PC-9 (cell line): ENCODE measurements at regions not wholly inside any gene's neighbourhood (a gene's known extent, or its start where the extent isn't known, plus 50 kb on each side); places are given as distances from the start of the nearest gene placed in this dataset.

ENCODE experiments used
- BruUV-seq: library from RNA; stranded (reverse); fragments of 400-500 nt; replicated peaks from 2 replicates; lab custom pipeline; 2021; lab: Mats Ljungman, UMichigan
- CTCF ChIA-PET: fragments of 300-600 bp; sonication (Branson Sonifier 250); formaldehyde crosslinking; loops from one replicate; lab custom pipeline; 2022; ENCODE audit warnings: antibody characterized with exemption; lab: Charles Lee
- POLR2A ChIA-PET: fragments of 300-600 bp; sonication (Branson Sonifier 250); formaldehyde crosslinking; loops from one replicate; lab custom pipeline; 2022; ENCODE audit warnings: antibody characterized with exemption; ENCODE audit not compliant: unreplicated experiment; lab: Charles Lee
- DNase-seq, 2 experiments: peaks; one replicate each; pipeline versions ENCODE4 v3.0.0 to v3.0.0-alpha.2; 2015 to 2022; ENCODE audit warnings: mixed read lengths in 1 of 2
- H2AFZ ChIP-seq: fragments of 200-600 bp; sonication (generic); 2 replicates; pipeline ENCODE4 v1.8.1; 2017; ENCODE audit warnings: antibody characterized with exemption
- H3F3A ChIP-seq: fragments of 200-600 bp; sonication (generic); 2 replicates; pipeline ENCODE4 v1.8.1; 2017; ENCODE audit warnings: antibody characterized with exemption, mild to moderate bottlenecking, low read depth; ENCODE audit not compliant: insufficient read depth
- H3K27ac ChIP-seq: fragments of 200-600 bp; sonication (generic); 2 replicates; pipeline ENCODE4 v1.6.1; 2016; ENCODE audit warnings: mixed run types
- H3K27me3 ChIP-seq: fragments of 200-600 bp; sonication (generic); 2 replicates; pipeline ENCODE4 v1.6.1; 2016; ENCODE audit warnings: low read depth, mixed run types; ENCODE audit not compliant: insufficient read depth
- H3K36me3 ChIP-seq: fragments of 200-600 bp; sonication (generic); 2 replicates; pipeline ENCODE4 v1.6.1; 2016; ENCODE audit warnings: low read depth, mixed run types
- H3K4me1 ChIP-seq: fragments of 200-600 bp; sonication (generic); replicated peaks from 2 replicates; pipeline ENCODE4 v1.6.1; 2016; ENCODE audit warnings: mixed run types; ENCODE audit not compliant: insufficient read depth
- H3K4me2 ChIP-seq: fragments of 200-600 bp; sonication (generic); 2 replicates; pipeline ENCODE4 v1.6.1; 2017; ENCODE audit warnings: mixed run types
- H3K4me3 ChIP-seq: fragments of 200-600 bp; sonication (generic); 2 replicates; pipeline ENCODE4 v1.6.1; 2016; ENCODE audit warnings: mixed run types
- H3K79me2 ChIP-seq: fragments of 200-600 bp; sonication (generic); 2 replicates; pipeline ENCODE4 v1.6.1; 2017; ENCODE audit warnings: low read depth, mixed run types
- H3K9me2 ChIP-seq: fragments of 200-600 bp; sonication (generic); 2 replicates; pipeline ENCODE4 v1.8.1; 2017; ENCODE audit warnings: mild to moderate bottlenecking; ENCODE audit not compliant: insufficient read depth
- H3K9me3 ChIP-seq: fragments of 200-600 bp; sonication (generic); 2 replicates; pipeline ENCODE4 v1.8.1; 2016; ENCODE audit warnings: low read depth; ENCODE audit not compliant: insufficient read depth
- H4K20me1 ChIP-seq: fragments of 200-600 bp; sonication (generic); 2 replicates; pipeline ENCODE4 v1.8.1; 2017; ENCODE audit not compliant: insufficient read depth
- CTCF ChIP-seq: fragments of 200-600 bp; sonication (generic); conservative IDR thresholded peaks from 2 replicates; pipeline ENCODE4 v1.6.1; 2017; ENCODE audit warnings: mixed run types, antibody characterized with exemption, mild to moderate bottlenecking, moderate library complexity
- EZH2 ChIP-seq: fragments of 200-600 bp; sonication (generic); IDR thresholded peaks from 2 replicates; pipeline ENCODE4 v1.8.0; 2017; ENCODE audit warnings: antibody characterized with exemption, low read depth
- intact Hi-C: fragments of 100-400 bp; cut with micrococcal nuclease; formaldehyde crosslinking; loops from one replicate; pipeline ENCODE4 v1.10.0; 2022; ENCODE audit not compliant: unreplicated experiment

- no peak overlapping the region for H3K4me3 ChIP-seq
- ChIA-PET POLR2A (no interaction called here), CTCF (no interaction called here)
- intact Hi-C loops = no loop called here
- H3K9me2 ChIP-seq = no peaks in the 10 kb centered on the region
- H3K27me3 ChIP-seq = no peaks in the 10 kb centered on the region
- no peaks in the 10 kb centered on the region for H3K36me3 ChIP-seq
- H3K27ac ChIP-seq = no peak overlapping the region
- no peaks in the 10 kb centered on the region for H3K79me2 ChIP-seq
- H3K9me3 ChIP-seq = no peaks in the 10 kb centered on the region
- TF ChIP-seq EZH2 = no peak
- TF ChIP-seq CTCF = no peak
- BruUV-seq = no TSS peak
- no peak overlapping the region for H2AFZ ChIP-seq
- no peak overlapping the region for H3K4me2 ChIP-seq
- H3F3A ChIP-seq = no peaks in the 10 kb centered on the region
- H4K20me1 ChIP-seq = no peaks in the 10 kb centered on the region
- H3K4me1 ChIP-seq = no peaks in the 10 kb centered on the region
- no peak for DNase-seq
Observed at GRCh38 chr3:132218817-132219755, 98.1 kb upstream of the ACP3 start.

GRCh38 chr3:132220986-132221385 is 96.2 kb upstream of the ACP3 start:
- no peak overlapping the region for H3K4me3 ChIP-seq
- no peaks in the 10 kb centered on the region for H3K9me2 ChIP-seq
- H3K27ac ChIP-seq = no peak overlapping the region
- POLR2A ChIA-PET = no interaction called here
- no peaks in the 10 kb centered on the region for H4K20me1 ChIP-seq
- CTCF ChIA-PET = no interaction called here
- no peaks in the 10 kb centered on the region; the same call in 1 of the 2 replicates for H3K9me3 ChIP-seq
- no TSS peak for BruUV-seq
- H3K27me3 ChIP-seq = no peaks in the 10 kb centered on the region
- no peaks in the 10 kb centered on the region for H3K36me3 ChIP-seq
- H2AFZ ChIP-seq = no peak overlapping the region
- H3K79me2 ChIP-seq = no peaks in the 10 kb centered on the region
- H3K4me2 ChIP-seq = no peak overlapping the region
- intact Hi-C loops = no loop called here
- peaks cover 12% of the 10 kb centered on the region for H3K4me1 ChIP-seq
- TF ChIP-seq CTCF (no peak), EZH2 (no peak)
- H3F3A ChIP-seq = peaks cover 1% of the 10 kb centered on the region
- DNase-seq = no peak

GRCh38 chr3:132222868-132223538 is 94.2 kb upstream of the ACP3 start:
- POLR2A ChIA-PET = no interaction called here
- peaks cover 18% of the 10 kb centered on the region for H3K4me1 ChIP-seq
- TF ChIP-seq CTCF (no peak), EZH2 (no peak)
- no peaks in the 10 kb centered on the region; the same call in none of the 2 replicates for H3K9me3 ChIP-seq
- no peaks in the 10 kb centered on the region for H4K20me1 ChIP-seq
- H3K27ac ChIP-seq = no peak overlapping the region
- H2AFZ ChIP-seq = no peak overlapping the region
- no peak overlapping the region for H3K4me2 ChIP-seq
- H3K4me3 ChIP-seq = no peak overlapping the region
- CTCF ChIA-PET = no interaction called here
- no peaks in the 10 kb centered on the region for H3K36me3 ChIP-seq
- H3K79me2 ChIP-seq = no peaks in the 10 kb centered on the region
- H3F3A ChIP-seq = peaks cover 7% of the 10 kb centered on the region
- no peak for DNase-seq
- H3K27me3 ChIP-seq = no peaks in the 10 kb centered on the region
- intact Hi-C loops = no loop called here
- no TSS peak for BruUV-seq
- no peaks in the 10 kb centered on the region for H3K9me2 ChIP-seq
